Lung (tissue), 12 donors: ENCODE measurements at regions not wholly inside any gene's neighbourhood (a gene's known extent, or its start where the extent isn't known, plus 50 kb on each side); places are given as distances from the start of the nearest gene placed in this dataset. TPM values are rescaled to one million over a fixed set of nuclear protein-coding genes. Genes with fewer than 3 reads are reported as not detected.

ENCODE experiments used
- ATAC-seq: fragments of 200-7000 bp; cut with Tn5 transposase; one replicate; pipeline ENCODE4 v1.9.1; 2020; ENCODE audit warnings: moderate number of reproducible peaks; ENCODE audit not compliant: insufficient read depth, low FRiP score
- DNase-seq, 3 donors: peaks; one replicate each; pipeline ENCODE4 v3.0.0-alpha.2; 2013 to 2017
- H3K27ac ChIP-seq, 2 donors: one replicate each; pipeline ENCODE4 v1.5.1; 2013; ENCODE audit warnings: mild to moderate bottlenecking in 2 of 2, moderate library complexity in 2 of 2, control low read depth in 1 of 2, inconsistent platforms in 1 of 2, low read depth in 1 of 2, low read length in 1 of 2
- H3K27me3 ChIP-seq, 3 donors: one replicate each; pipeline ENCODE4 v1.5.1; 2013; ENCODE audit warnings: low read length in 2 of 3; ENCODE audit not compliant: control insufficient read depth in 3 of 3, insufficient read depth in 3 of 3
- H3K36me3 ChIP-seq, 4 donors: one replicate each; pipeline ENCODE4 v1.5.1; 2013; ENCODE audit warnings: low read length in 4 of 4, mild to moderate bottlenecking in 1 of 4, moderate library complexity in 1 of 4; ENCODE audit not compliant: control insufficient read depth in 4 of 4, insufficient read depth in 4 of 4
- H3K4me1 ChIP-seq, 5 donors: one replicate each; pipeline ENCODE4 v1.5.1; 2013; ENCODE audit warnings: low read length in 5 of 5, mild to moderate bottlenecking in 2 of 5, moderate library complexity in 1 of 5; ENCODE audit not compliant: control insufficient read depth in 5 of 5, insufficient read depth in 5 of 5
- H3K4me3 ChIP-seq: one replicate; pipeline ENCODE4 v1.5.1; 2013; ENCODE audit warnings: mild to moderate bottlenecking, control low read depth, moderate library complexity
- H3K9ac ChIP-seq, 2 donors: one replicate each; pipeline ENCODE4 v1.5.1; 2013; ENCODE audit warnings: low read length in 2 of 2, control low read depth in 1 of 2; ENCODE audit not compliant: insufficient read depth in 1 of 2
- H3K9me3 ChIP-seq, 4 donors: one replicate each; pipeline ENCODE4 v1.5.1; 2013; ENCODE audit warnings: low read length in 3 of 4, mild to moderate bottlenecking in 1 of 4, moderate library complexity in 1 of 4; ENCODE audit not compliant: control insufficient read depth in 4 of 4, insufficient read depth in 3 of 4
- CTCF ChIP-seq: IDR thresholded peaks from 2 replicates; pipeline ENCODE4 v1.5.1; 2012; ENCODE audit warnings: mild to moderate bottlenecking; ENCODE audit errors: control extremely low read depth, extremely low read depth
- WGBS, 2 donors: extraction: QIAGEN DNeasy Blood & Tissue Kit; methylation state at CpG; one replicate each; pipeline ENCODE4 v1.1.7; 2013; 5-methylcytosine and 5-hydroxymethylcytosine counted together
- small RNA-seq: library from RNA; depleted of rRNA; stranded (forward); fragments of <200 nt; gene quantifications from one replicate; pipeline ENCODE3, GENCODE V24; 2014; ENCODE audit warnings: low replicate concordance
- donor health status: control.
- donor health status: control.
- donor health status: Bipolar disorder and iron deficiency.
- donor health status: healthy.
- donor health status: DM: yes; HTN: yes; CAD: no.

- TF ChIP-seq CTCF = no peak
- H3K9me3 ChIP-seq = no peaks in the 10 kb centered on the region
- peaks cover 0 to 35% (median 0%) of the 10 kb centered on the region in 5 donors for H3K4me1 ChIP-seq
- no peaks in the 10 kb centered on the region for H3K36me3 ChIP-seq
- H3K27ac ChIP-seq = no peak overlapping the region
- WGBS, 2 donors = 61 to 79% methylated on average over 6 of the region's 6 CpGs
- H3K9ac ChIP-seq = no peak overlapping the region
- no peak overlapping the region for H3K4me3 ChIP-seq
- DNase-seq (peak; percentile 71 to 98 (median 97)), ATAC-seq (peak; percentile 38)
- no peaks in the 10 kb centered on the region for H3K27me3 ChIP-seq
Observed at GRCh38 chr1:219120624-219121544, 52.8 kb upstream of the LYPLAL1 start.

GRCh38 chr1:219121679-219122078 is 52.0 kb upstream of the LYPLAL1 start:
- Histone ChIP-seq H3K4me1 (peaks cover 0 to 43% (median 3%) of the 10 kb centered on the region in 5 donors), H3K27ac (no peak overlapping the region)
- 87 to 96% methylated on average over 2 of the region's 2 CpGs for WGBS, 2 donors

GRCh38 chr1:219123036-219123435 is 50.6 kb upstream of the LYPLAL1 start:
- H3K4me3 ChIP-seq = no peak overlapping the region
- peak; percentile 77 to 93 (median 92) for DNase-seq
- 59 to 61% methylated on average over 4 of the region's 4 CpGs for WGBS, 2 donors
- H3K27ac ChIP-seq = no peak overlapping the region
- no peak for ATAC-seq
- TF ChIP-seq CTCF = no peak
- peak overlapping the region in 1 of 2 donors; percentile 0 for H3K9ac ChIP-seq
- H3K27me3 ChIP-seq = no peaks in the 10 kb centered on the region
- no peaks in the 10 kb centered on the region for H3K9me3 ChIP-seq
- H3K36me3 ChIP-seq = no peaks in the 10 kb centered on the region
- peaks cover 0 to 44% (median 3%) of the 10 kb centered on the region in 5 donors for H3K4me1 ChIP-seq

More at GRCh38 chr1:219121679-219122078, 52.0 kb upstream of the LYPLAL1 start:
- no peak overlapping the region for H3K4me3 ChIP-seq
- no peak overlapping the region for H3K9ac ChIP-seq
- no peaks in the 10 kb centered on the region for H3K9me3 ChIP-seq
- TF ChIP-seq CTCF = no peak
- no peak for DNase-seq
- no peaks in the 10 kb centered on the region for H3K36me3 ChIP-seq
- ATAC-seq = no peak
- no peaks in the 10 kb centered on the region for H3K27me3 ChIP-seq

Small RNA genes in the stretch of these regions (small RNA-seq; reads per million reads assigned to genes)
- not detected for gene RF00012
